Activated T-helper 2 cell treated with anti-CD3 and anti-CD28 coated beads, Interferon-gamma antibody, Interleukin-2, Interleukin-4, amounts not matched to agents 10 μg/mL and 5 μg/mL and 100 μg/mL, durations not matched to agents 14 hours and 24 hours and 36 hours (primary cell): ENCODE measurements at regions not wholly inside any gene's neighbourhood (a gene's known extent, or its start where the extent isn't known, plus 50 kb on each side); places are given as distances from the start of the nearest gene placed in this dataset.

ENCODE experiments used
- DNase-seq: peaks from one replicate; pipeline ENCODE4 v3.0.0; 2021; ENCODE audit warnings: low spot score
- H3K27ac Mint-ChIP-seq: one replicate; pipeline ENCODE4 v1.8.0; 2021; ENCODE audit warnings: mixed read lengths
- H3K27me3 Mint-ChIP-seq: one replicate; pipeline ENCODE4 v1.8.0; 2021; ENCODE audit warnings: low read depth, mixed read lengths
- H3K36me3 Mint-ChIP-seq: one replicate; pipeline ENCODE4 v1.8.0; 2021; ENCODE audit warnings: low read depth, mixed read lengths
- H3K4me1 Mint-ChIP-seq: one replicate; pipeline ENCODE4 v1.8.0; 2021; ENCODE audit warnings: low read depth, mixed read lengths
- H3K4me3 Mint-ChIP-seq: one replicate; pipeline ENCODE4 v1.8.0; 2021; ENCODE audit warnings: low read depth, mild to moderate bottlenecking, moderate library complexity, mixed read lengths
- H3K9me3 Mint-ChIP-seq: one replicate; pipeline ENCODE4 v1.8.0; 2021; ENCODE audit warnings: mixed read lengths
- intact Hi-C: fragments of 100-400 bp; cut with micrococcal nuclease; formaldehyde crosslinking; loops from one replicate; pipeline ENCODE4 v1.15.1; 2023

GRCh38 chr20:55714736-55715135 lies 290.6 kb downstream of the CBLN4 start:
- Mint-ChIP-seq H3K36me3 (no peaks in the 10 kb centered on the region), H3K4me1 (no peaks in the 10 kb centered on the region), H3K27me3 (no peaks in the 10 kb centered on the region), H3K9me3 (peaks cover 47% of the 10 kb centered on the region), H3K4me3 (no peak overlapping the region), H3K27ac (no peak overlapping the region)
- DNase-seq, result no peak
- intact Hi-C loops, result no loop called here

- Mint-ChIP-seq H3K9me3 (peaks cover 52% of the 10 kb centered on the region), H3K36me3 (no peaks in the 10 kb centered on the region), H3K4me1 (no peaks in the 10 kb centered on the region), H3K4me3 (no peak overlapping the region), H3K27ac (no peak overlapping the region), H3K27me3 (no peaks in the 10 kb centered on the region)
- intact Hi-C loops, result no loop called here
- no peak for DNase-seq
Observed at GRCh38 chr20:55714082-55714481, 291.2 kb downstream of the CBLN4 start.

DNA sequence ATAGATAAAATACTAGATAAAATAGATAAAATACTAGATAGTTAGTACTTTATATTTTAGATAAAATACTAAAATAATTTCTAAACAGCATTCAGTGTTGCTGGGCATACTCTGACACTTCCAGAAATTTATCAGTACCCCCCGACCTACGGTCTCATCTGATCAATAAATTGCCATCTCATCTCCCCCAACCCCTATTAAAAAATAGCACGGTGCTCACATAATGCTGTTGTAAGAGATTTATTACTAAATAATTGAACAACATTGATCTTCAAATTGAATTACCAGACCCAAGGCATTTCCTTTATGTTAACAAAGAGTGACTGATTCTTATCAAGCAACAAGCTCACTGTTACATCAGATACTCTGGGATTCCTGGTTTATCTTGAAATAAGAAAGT lies 300.9 kb downstream of the CBLN4 start:
- H3K9me3 Mint-ChIP-seq, result peaks cover 33% of the 10 kb centered on the region
- H3K4me1 Mint-ChIP-seq, result no peaks in the 10 kb centered on the region
- H3K27ac Mint-ChIP-seq, result no peak overlapping the region
- intact Hi-C loops, result no loop called here
- no peak overlapping the region for H3K4me3 Mint-ChIP-seq
- H3K36me3 Mint-ChIP-seq, result no peaks in the 10 kb centered on the region
- no peaks in the 10 kb centered on the region for H3K27me3 Mint-ChIP-seq
- no peak for DNase-seq

GRCh38 chr20:55701467-55701866 lies 303.9 kb downstream of the CBLN4 start:
- H3K4me1 Mint-ChIP-seq, result no peaks in the 10 kb centered on the region
- no peak for DNase-seq
- intact Hi-C loops, result no loop called here
- no peaks in the 10 kb centered on the region for H3K36me3 Mint-ChIP-seq
- H3K27me3 Mint-ChIP-seq, result no peaks in the 10 kb centered on the region
- no peak overlapping the region for H3K27ac Mint-ChIP-seq
- no peak overlapping the region for H3K4me3 Mint-ChIP-seq
- H3K9me3 Mint-ChIP-seq, result peaks cover 34% of the 10 kb centered on the region

DNA sequence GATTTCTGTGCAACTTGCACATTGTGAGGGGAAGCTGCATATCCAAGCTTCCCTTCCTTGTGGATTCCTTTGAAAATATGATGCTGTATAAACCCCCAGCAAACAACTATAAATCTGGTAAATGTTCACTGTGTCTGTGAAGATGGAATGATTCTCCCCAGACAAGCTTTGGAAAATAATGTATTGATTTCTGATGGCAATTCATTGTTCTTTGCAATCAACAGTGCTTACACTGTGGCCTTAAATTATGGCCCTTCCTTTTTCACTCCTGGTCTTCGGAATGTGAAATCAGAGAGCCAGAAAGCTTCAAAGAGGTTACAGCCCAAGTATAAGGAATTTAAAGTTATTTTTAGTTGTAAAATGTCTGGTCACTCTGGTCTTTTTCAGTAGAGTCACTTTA lies 308.8 kb downstream of the CBLN4 start:
- no peaks in the 10 kb centered on the region for H3K27me3 Mint-ChIP-seq
- no peaks in the 10 kb centered on the region for H3K36me3 Mint-ChIP-seq
- H3K4me1 Mint-ChIP-seq, result no peaks in the 10 kb centered on the region
- intact Hi-C loops, result no loop called here
- H3K27ac Mint-ChIP-seq, result no peak overlapping the region
- H3K4me3 Mint-ChIP-seq, result no peak overlapping the region
- DNase-seq, result no peak
- peaks cover 20% of the 10 kb centered on the region for H3K9me3 Mint-ChIP-seq

GRCh38 chr20:55693641-55694040 lies 311.7 kb downstream of the CBLN4 start:
- intact Hi-C loops, result no loop called here

GRCh38 chr20:55685841-55686240 lies 319.5 kb downstream of the CBLN4 start:
- H3K27ac Mint-ChIP-seq, result no peak overlapping the region
- no peaks in the 10 kb centered on the region for H3K4me1 Mint-ChIP-seq
- H3K4me3 Mint-ChIP-seq, result no peak overlapping the region
- no peak for DNase-seq
- intact Hi-C loops, result no loop called here
- H3K9me3 Mint-ChIP-seq, result peaks cover 28% of the 10 kb centered on the region
- no peaks in the 10 kb centered on the region for H3K27me3 Mint-ChIP-seq
- no peaks in the 10 kb centered on the region for H3K36me3 Mint-ChIP-seq

More at GRCh38 chr20:55693641-55694040, 311.7 kb downstream of the CBLN4 start:
- Mint-ChIP-seq H3K27me3 (no peaks in the 10 kb centered on the region), H3K4me1 (no peaks in the 10 kb centered on the region), H3K36me3 (no peaks in the 10 kb centered on the region), H3K27ac (no peak overlapping the region), H3K4me3 (no peak overlapping the region), H3K9me3 (peaks cover 11% of the 10 kb centered on the region)
- DNase-seq, result no peak

DNA sequence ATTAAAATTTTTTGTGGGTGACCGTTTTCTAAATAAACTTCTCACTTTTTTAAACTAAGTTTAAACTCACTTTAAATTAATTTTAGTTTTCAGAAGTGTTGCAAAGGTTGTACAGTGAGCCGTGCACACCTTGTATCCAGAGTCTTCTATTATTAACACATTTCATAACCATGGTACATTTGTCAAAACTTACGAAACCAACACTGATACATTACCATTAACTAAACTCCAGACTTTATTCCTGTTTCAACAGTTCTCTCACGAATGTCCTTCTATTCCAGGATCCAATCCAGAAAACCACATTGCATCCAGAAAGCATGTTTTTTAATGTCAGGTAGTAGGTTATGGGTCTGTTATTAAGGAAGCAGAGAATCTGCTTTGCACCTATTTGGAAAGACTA lies 319.9 kb downstream of the CBLN4 start:
- no peaks in the 10 kb centered on the region for H3K36me3 Mint-ChIP-seq
- peaks cover 30% of the 10 kb centered on the region for H3K9me3 Mint-ChIP-seq
- DNase-seq, result no peak
- intact Hi-C loops, result no loop called here
- H3K4me3 Mint-ChIP-seq, result no peak overlapping the region
- H3K27me3 Mint-ChIP-seq, result no peaks in the 10 kb centered on the region
- no peaks in the 10 kb centered on the region for H3K4me1 Mint-ChIP-seq
- H3K27ac Mint-ChIP-seq, result no peak overlapping the region

DNA sequence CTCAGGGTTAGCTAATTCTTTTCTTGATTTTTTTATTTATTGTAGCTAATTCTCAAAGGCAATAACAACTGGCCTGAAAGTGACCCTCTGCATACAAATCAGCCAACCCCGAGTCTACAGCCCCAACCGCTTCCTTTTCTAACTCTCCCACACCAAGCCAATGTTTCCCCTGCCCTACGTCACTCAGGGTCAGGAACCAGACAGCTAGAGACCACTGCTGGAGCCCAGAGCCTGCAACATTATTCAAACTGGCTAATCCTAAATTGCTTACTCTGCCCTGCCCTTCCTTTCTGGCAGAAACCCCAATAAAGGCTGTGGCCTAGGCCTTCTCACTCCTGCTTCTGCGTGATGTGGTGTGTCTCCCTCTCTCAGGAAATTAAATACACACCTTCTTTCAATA lies 320.7 kb downstream of the CBLN4 start:
- no peak for DNase-seq
- no peaks in the 10 kb centered on the region for H3K36me3 Mint-ChIP-seq
- H3K9me3 Mint-ChIP-seq, result peaks cover 38% of the 10 kb centered on the region
- no peak overlapping the region for H3K27ac Mint-ChIP-seq
- no peaks in the 10 kb centered on the region for H3K27me3 Mint-ChIP-seq
- no peak overlapping the region for H3K4me3 Mint-ChIP-seq
- intact Hi-C loops, result no loop called here
- H3K4me1 Mint-ChIP-seq, result no peaks in the 10 kb centered on the region

DNA sequence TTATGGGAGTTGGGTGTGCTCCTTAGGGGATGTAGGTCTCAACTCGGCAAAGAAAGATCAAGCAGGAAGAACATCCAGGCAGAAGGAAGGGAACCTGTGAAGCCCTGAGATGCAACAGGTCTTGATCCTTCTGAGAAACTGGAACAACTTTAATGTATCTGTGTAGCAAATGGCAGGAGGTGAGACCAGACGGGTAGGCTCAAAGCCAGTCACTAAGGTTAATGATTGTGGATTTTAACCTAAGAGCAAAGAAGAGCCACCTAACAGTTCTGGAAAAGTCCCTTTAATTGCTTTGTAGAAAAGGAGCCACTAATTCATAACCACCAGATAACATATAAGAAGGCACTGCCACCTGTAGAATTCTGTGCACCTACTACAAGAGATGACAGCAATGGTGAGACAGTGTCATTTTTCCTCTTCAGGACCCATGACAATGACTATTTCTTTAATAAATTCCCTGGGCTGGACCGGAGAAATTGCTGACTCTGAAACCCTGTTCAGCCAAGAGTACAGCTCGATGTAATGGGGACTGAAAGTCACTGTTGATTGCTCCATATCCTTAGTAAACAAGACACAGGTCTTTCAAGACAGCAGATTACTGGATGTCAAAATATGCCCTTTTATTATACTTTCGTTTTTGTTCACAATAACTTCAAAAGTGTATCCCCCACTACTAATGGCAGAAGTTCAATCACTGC lies 326.2 kb downstream of the CBLN4 start:
- intact Hi-C loops, result no loop called here
- H3K4me1 Mint-ChIP-seq, result no peaks in the 10 kb centered on the region
- H3K36me3 Mint-ChIP-seq, result no peaks in the 10 kb centered on the region
- no peak overlapping the region for H3K4me3 Mint-ChIP-seq
- no peak overlapping the region for H3K27ac Mint-ChIP-seq
- H3K9me3 Mint-ChIP-seq, result peaks cover 50% of the 10 kb centered on the region
- H3K27me3 Mint-ChIP-seq, result no peaks in the 10 kb centered on the region
- DNase-seq, result no peak

GRCh38 chr20:55678126-55678525 lies 327.2 kb downstream of the CBLN4 start:
- no peaks in the 10 kb centered on the region for H3K36me3 Mint-ChIP-seq
- no peak for DNase-seq
- peaks cover 53% of the 10 kb centered on the region for H3K9me3 Mint-ChIP-seq
- no peaks in the 10 kb centered on the region for H3K27me3 Mint-ChIP-seq
- H3K4me3 Mint-ChIP-seq, result no peak overlapping the region
- intact Hi-C loops, result no loop called here
- no peaks in the 10 kb centered on the region for H3K4me1 Mint-ChIP-seq
- no peak overlapping the region for H3K27ac Mint-ChIP-seq

DNA sequence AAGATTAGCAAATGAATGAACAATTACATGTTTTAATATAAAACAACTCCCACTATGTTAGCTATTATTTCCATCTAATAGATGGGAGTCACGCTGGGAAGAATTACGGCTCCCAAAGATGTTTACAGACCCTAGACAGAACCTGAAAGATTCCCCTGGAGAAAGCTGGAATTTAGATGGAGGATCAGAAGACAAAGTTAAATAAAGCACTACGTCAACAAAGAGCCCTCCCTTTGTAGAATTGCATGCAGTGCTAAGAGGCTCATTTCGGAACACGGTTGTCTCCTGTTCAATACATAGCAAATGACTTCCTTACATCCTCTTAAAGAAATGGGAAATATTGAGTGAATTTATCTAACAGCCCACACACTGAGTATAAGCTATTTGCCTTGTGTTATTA lies 328.3 kb downstream of the CBLN4 start:
- no peak overlapping the region for H3K4me3 Mint-ChIP-seq
- peaks cover 48% of the 10 kb centered on the region for H3K9me3 Mint-ChIP-seq
- no peak overlapping the region for H3K27ac Mint-ChIP-seq
- H3K36me3 Mint-ChIP-seq, result no peaks in the 10 kb centered on the region
- intact Hi-C loops, result no loop called here
- no peaks in the 10 kb centered on the region for H3K27me3 Mint-ChIP-seq
- DNase-seq, result no peak
- H3K4me1 Mint-ChIP-seq, result no peaks in the 10 kb centered on the region

GRCh38 chr20:55676097-55676496 lies 329.2 kb downstream of the CBLN4 start:
- no peaks in the 10 kb centered on the region for H3K27me3 Mint-ChIP-seq
- H3K4me1 Mint-ChIP-seq, result no peaks in the 10 kb centered on the region
- intact Hi-C loops, result no loop called here
- H3K9me3 Mint-ChIP-seq, result peaks cover 45% of the 10 kb centered on the region
- no peak overlapping the region for H3K27ac Mint-ChIP-seq
- no peak for DNase-seq
- H3K4me3 Mint-ChIP-seq, result no peak overlapping the region
- H3K36me3 Mint-ChIP-seq, result no peaks in the 10 kb centered on the region

GRCh38 chr20:55668631-55669030 lies 336.7 kb downstream of the CBLN4 start:
- Mint-ChIP-seq H3K4me3 (no peak overlapping the region), H3K36me3 (no peaks in the 10 kb centered on the region), H3K27me3 (no peaks in the 10 kb centered on the region), H3K4me1 (no peaks in the 10 kb centered on the region), H3K9me3 (peaks cover 23% of the 10 kb centered on the region), H3K27ac (no peak overlapping the region)
- no peak for DNase-seq
- intact Hi-C loops, result no loop called here
